Jurkat, Clone E6-1 (cell line): ENCODE measurements at regions not wholly inside any gene's neighbourhood (a gene's known extent, or its start where the extent isn't known, plus 50 kb on each side); places are given as distances from the start of the nearest gene placed in this dataset.
"Not testable (repeated sequence)": the region's sequence is repeated elsewhere in the genome, so short reads cannot be mapped to it uniquely, and the experiment has no call there.

Source experiments
- DNase-seq: peaks from one replicate; pipeline ENCODE4 v3.0.0-alpha.2; 2011; ENCODE audit warnings: low read depth, low spot score
- H3K4me3 ChIP-seq: 2 replicates; pipeline ENCODE4 v1.5.1; 2011; ENCODE audit warnings: mild to moderate bottlenecking, low read length, control low read depth, moderate library complexity

DNA sequence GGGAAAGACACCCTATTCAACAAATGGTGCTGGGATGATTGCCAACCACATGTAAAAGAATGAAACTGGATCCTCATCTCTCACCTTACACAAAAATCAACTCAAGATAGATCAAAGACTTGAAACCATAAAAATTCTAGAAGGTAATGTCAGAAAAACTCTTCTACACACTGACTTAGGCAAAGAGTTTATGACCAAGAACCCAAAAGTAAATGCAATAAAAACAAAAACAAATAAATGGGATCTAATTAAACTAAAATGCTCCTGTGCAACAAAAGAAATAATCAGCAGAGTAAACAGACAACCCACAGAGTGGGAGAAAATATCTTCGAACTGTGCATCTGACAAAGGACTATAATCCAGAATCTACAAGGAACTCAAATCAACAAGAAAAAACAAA lies 504.2 kb upstream of the MBL2 start:
- no peak for DNase-seq
- no peak overlapping the region for H3K4me3 ChIP-seq

DNA sequence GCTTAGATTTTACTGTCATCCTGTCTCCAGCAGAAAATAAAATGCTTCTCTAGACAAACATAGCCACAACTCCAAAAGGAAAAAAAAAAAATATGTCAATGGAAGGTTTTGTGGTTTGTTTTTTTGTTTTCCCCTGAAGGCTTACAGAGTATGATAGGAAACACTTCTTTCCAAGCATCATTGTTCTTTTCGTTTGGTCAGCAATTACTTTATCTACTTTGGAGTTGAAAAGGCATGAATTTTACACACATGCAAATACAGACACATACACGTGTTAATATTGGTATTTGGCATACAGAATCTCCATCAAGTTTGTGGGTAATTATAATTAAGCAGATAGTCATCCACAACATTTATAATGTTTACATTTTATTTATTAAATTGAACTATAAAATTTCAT lies 496.9 kb upstream of the MBL2 start:
- DNase-seq: no peak
- H3K4me3 ChIP-seq: no peak overlapping the region

DNA sequence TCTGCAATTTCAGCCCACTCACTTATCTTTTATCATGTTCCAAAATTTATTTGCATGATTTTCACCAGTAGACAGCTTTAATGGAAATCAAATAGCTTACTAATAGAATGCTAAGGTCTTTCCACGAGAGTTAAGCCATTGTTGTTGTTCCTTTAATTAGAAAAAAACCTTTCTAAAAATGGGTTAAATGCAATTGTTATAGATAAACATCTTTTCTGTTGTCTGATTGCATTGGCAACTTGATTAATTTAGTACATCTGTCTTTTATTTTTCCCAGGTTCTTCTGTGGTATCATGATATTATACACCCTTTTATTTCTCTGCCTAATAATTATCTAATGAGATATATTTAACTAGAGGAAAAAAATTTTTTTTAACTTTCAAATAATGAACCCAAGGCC lies 487.6 kb upstream of the MBL2 start:
- DNase-seq: no peak
- no peak overlapping the region for H3K4me3 ChIP-seq

DNA sequence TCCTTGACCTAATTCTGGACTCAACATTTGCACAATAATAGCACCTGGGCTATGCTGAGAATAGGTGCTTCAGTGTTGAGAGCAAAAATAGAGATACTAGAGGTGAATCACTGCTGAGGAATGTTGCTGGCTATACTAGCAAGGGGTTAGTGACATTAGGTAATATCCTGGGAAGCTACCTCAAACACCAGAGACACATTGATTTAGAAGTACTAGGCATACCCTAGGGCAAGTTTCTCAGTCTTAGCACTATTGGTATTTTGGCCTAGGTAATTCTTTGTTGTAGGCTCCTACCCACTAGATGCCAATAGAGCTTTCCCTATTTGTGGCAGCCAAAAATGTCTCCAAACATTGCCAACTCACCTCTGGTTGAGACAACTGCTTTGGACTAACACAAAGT lies 484.0 kb upstream of the MBL2 start:
- no peak overlapping the region for H3K4me3 ChIP-seq
- no peak for DNase-seq

DNA sequence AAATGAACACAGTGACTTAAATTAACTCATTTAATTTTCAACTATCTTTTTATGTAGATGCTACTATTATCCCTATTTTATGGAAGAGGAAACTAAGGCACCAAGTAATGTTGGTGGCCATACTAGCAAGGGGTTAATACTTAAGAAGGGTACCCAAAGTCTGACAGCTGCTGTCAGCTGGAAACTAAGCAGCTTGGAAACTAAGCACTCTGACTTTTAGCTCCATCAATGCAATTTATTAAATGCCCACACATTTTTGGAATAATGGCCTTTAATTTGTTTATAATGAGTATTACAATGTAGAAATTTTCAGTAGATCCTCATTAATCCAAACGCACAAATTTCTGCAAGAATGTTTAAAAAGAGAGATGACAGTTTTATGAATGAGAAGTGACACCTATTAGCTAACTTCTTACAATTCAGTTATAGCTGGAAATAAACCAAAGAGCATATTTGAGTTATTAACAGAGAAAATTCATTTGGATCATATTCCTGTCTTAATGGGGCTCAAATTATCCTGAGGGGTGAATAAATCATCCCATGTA lies 483.1 kb upstream of the MBL2 start:
- DNase-seq: no peak
- H3K4me3 ChIP-seq: no peak overlapping the region

DNA sequence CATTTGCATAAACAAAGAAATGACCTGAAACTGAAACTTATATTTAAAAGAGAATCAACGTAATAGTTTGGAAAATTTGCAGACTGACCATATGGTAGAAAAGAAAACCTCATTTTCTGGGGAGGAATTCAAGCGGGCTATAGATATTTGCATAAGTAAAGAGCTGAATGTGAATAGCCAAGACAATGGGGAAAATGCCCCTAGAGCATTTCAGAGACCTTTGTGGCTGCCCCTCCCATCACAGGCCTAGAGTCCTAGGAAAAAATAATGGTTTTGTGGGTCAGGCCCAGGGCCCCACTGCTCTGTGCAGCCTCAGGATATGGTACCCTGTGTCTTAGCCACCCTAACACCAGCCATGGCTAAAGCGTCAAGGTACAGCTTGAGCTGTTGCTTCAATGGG lies 480.6 kb upstream of the MBL2 start:
- no peak overlapping the region for H3K4me3 ChIP-seq
- DNase-seq: no peak

DNA sequence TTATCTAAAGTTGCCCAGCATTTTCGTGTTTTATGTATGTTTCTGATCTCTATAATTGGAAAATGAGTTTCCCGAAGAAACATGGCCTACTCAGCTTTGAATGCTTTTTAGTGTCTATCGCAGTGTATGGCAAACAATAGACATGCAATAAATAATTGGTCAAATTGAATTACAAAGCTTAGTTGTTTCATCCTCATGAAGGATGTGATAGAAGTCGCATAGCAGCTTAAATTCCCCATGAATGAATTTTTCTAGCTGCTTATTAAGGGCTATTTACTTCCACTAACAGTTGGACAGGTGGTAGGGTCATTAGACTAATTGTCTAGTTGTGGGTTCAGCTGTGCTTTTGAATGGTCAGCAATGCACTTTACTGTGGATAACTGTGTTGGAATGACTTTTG lies 467.3 kb upstream of the MBL2 start:
- no peak for DNase-seq
- H3K4me3 ChIP-seq: no peak overlapping the region

DNA sequence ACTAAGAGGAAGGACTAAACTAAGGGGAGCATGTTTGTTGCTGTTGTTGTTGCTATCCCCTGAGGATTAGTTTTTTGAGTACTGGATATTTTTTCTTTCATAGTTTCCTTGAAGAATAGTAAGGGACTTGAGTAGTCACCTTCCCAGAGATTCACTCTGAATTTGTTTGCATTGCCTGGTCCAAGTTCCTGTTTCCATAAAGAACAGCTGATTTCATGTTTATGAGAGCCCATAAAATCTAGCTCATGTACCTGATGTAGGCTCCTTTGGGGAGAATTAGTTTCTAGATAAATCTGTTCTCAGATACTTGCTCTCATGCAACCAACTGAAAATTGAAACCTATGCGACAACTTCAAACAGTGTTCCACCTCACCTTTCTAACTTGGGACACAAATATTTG lies 464.4 kb upstream of the MBL2 start:
- DNase-seq: no peak
- no peak overlapping the region for H3K4me3 ChIP-seq

DNA sequence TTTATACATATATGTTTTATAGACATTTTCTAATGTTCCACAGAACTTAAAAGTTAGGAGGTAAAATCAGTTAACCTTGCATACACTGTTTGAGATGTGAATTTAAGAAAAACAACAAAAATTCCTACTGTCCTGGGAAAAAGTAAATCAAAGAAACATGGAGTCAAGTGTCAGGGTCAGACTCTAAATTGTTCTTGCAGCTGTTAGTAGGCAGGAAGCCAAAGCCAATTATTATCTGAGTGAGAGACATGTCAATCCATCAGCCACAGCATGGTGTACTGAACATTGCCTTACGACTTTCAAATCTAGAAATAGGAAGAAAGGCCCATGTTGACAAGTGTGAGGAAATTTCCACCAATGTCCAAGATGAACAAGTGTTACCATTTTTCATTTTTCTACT lies 461.2 kb upstream of the MBL2 start:
- no peak overlapping the region for H3K4me3 ChIP-seq
- DNase-seq: no peak

DNA sequence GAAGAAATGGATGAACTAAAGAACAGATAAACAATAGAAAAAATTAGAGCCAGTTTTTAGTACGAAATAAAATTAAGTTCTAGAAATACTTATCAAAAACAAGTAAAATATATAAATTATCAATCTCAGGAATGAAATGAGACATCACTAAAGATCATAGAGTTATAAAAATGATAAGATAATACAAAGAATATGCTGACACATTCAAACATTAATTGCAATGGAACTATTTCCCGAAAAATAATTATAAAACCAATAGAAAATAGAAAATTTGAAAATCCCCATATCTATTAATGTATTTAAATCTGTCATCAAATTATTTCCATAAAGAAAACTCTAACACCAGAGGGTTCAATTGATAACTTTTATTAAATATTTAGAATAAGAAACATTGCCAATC lies 458.1 kb upstream of the MBL2 start:
- no peak for DNase-seq
- H3K4me3 ChIP-seq: no peak overlapping the region

DNA sequence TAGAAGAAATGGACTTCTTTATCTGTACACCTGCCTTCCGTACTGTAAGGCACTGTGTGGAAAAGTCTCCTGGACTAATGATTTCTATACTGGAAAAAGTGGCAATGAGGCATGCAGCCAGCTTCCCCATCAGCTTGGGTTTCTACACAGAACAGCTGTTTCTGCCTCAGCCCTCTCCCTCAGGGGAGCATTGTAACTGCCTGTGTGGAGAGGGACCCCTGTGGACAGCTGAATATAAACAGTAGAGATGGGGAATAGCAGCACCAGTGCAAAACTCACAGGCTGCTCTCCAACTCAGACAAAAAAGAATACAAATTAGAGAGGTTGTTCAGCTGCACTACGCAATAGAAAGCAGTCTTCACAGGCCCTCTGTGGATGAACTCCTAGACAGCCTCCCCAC lies 451.3 kb upstream of the MBL2 start:
- no peak overlapping the region for H3K4me3 ChIP-seq
- DNase-seq: no peak

DNA sequence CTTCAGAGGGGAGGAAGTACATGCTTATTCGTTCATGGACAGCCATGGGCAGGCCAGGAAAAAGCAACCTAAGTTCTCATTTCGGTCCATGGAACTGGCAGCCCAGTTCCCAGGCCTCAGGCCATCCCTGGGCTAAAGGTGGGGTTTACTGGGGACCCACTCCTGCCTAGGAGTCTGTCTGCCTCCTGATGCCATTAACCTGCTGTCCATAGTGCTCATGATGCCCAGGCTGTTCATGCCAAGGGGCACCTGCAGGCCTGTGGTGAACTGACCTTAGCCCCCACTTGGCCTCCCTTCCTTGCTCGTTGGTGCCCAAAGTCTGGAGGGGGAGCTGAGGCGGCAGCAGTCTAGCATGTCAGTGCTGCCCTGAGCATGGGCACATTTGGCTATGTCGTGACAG lies 450.2 kb upstream of the MBL2 start:
- DNase-seq: no peak
- H3K4me3 ChIP-seq: no peak overlapping the region

DNA sequence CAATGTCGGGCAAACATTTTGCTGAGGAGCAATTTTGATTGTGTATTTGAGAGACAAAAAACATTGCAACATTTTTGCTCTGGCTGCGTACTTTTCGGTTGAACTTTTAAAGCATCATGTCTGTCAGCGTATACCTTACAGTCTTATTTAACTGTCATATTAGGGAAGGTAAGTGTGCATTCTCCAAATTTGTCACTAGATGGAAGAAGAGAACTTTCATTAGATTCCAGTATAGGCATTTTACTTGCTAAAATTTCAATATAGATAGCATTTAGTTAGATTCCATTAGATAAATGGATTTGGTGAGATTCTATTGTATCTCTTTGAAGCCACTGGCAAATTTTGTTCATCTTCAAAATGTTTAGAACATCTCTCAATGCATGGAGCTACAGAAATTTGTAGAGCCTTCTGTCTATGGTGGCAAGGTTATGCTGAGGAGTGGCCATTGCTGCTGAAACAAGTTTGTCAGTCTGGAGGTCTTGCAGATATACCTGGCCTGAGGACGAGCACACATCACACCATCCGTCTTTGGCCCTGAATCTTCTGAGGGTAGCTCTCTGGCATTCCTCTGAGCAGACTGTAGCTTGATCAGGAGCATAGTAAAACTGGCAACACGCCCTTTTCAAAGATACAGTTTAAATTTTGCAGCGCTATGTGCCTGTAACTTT lies 437.5 kb upstream of the MBL2 start:
- DNase-seq: peak; percentile 3
- no peak overlapping the region for H3K4me3 ChIP-seq

DNA sequence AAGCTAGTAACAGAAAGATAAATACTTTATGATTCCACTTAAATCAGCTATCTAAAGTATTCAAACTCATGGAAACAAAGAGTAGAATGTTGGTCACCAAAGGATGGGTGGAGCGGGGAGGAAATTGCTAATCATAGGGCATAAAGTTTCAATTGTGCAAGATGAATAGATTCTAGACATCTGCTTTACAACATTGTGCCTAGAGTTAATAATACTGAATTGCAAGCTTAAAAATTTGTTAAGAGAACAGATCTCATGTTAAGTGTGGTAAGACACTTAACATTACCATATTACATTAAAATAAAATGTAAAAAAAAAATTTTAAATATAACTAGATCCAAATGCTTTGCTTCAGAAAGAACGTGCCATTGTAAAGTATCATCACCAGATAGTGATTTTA lies 411.1 kb upstream of the MBL2 start:
- DNase-seq: no peak
- no peak overlapping the region for H3K4me3 ChIP-seq

DNA sequence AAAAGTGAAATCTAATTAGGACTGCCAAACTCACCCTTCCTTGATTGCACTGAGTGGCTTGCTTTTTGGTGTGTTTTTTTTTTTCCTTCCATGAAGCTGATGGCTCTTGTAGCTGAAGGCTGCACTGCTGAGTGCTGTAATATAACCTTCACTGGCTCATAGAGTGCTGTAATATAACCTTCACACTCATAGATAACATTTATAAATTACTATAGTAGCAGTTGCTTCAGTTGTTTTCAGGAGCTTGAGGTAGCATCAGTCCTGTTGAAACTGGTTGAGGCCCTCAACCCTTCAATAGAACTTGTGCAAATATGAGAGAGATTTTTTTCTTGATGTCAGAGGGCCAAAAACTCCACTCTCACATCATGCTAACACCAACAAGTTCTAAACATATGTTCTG lies 404.9 kb upstream of the MBL2 start:
- H3K4me3 ChIP-seq: no peak overlapping the region
- DNase-seq: no peak

DNA sequence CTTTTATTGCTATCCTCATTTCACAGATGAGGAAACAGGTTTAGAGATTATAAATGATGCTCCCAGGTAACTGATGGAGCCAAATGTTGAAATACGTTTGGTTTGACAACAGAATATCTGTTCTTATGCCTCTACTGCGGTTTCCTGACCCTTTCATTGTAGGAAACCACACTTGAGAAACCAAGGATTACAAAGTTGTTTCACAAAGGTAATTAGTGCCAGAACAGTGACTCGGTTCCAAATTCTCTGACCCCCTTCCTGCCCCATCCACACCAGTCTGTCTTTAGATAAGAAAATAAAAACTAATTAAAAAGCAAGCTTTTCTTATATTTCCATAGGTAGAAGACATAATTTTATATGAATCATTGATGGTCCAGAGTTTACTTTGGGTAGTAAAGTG lies 393.7 kb upstream of the MBL2 start:
- DNase-seq: no peak
- no peak overlapping the region for H3K4me3 ChIP-seq

DNA sequence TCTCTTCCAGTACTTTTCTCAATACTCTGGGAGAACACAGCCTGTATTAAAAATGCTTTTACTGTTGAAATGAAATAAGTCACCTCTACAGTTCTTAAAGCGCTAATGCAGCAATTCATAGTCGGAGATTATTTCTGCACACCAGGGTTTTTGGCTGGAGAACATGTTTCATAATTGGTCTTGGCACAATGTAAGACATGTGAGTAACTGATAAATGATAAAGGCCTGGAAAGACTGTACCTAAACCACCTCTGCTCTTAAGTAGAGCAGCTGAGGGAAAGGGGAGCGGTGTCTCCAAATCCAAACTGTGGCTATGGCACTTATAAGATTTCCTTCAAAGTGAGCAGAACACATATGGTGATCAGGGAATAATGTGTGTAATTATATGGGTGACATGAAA lies 390.3 kb upstream of the MBL2 start:
- H3K4me3 ChIP-seq: no peak overlapping the region
- no peak for DNase-seq

DNA sequence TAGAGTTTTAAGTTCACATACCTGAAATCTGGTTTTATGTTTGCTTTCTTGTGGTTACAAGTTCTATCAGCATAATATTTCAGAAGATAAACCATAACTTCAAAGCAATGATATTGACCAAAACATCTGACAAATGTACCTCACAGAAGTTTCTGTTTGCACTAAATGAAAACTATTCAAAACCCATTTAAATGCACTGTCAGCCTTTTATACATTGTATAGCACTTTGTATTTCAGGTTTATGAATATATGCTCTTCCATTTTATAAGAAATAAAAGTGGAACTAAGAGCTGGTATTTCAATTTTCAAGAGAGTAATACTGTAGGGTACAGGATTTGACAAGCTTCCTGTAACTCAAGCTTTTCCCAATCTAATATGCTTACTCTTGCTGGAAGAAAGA lies 388.6 kb upstream of the MBL2 start:
- DNase-seq: no peak
- no peak overlapping the region for H3K4me3 ChIP-seq

DNA sequence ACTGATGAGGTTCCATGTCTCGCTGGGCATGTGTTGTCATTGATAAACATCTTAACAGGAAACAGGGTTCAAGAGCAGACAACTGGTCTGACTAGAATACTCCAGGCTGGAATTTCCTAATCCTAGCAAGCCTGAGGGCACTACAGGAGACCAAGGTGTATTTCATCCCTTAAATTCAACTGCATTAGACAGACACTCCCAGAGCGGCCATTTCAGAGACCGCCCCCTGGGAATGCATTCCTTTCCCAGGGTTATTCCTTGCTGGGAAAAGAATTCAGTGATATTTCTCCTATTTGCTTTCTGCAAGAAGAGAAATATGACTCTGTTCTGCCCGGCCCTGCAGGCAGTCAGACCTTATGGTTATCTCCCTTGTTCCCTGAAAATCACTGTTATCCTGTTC lies 383.1 kb upstream of the MBL2 start:
- DNase-seq: not testable (repeated sequence)

DNA sequence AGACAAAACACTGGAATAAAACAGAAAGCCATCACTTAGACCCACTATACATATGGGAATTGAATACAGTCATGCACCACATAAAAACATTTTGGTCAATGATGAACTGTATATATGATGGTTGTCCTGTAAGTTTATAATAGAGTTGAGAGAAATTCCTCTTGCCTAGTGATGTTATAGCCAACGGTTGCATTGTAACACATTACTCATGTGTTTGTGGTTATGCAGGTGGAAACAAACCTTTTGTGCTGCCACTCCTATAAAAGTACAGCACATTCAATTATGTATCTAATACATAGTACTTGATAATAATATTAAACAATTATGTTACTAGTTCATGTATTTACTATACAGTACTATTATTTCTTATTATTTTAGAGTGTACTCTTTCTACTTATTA lies 381.2 kb upstream of the MBL2 start:
- DNase-seq: no peak
- H3K4me3 ChIP-seq: no peak overlapping the region

More for the DNA sequence above, 383.1 kb upstream of the MBL2 start:
- not testable (repeated sequence) for H3K4me3 ChIP-seq

DNA sequence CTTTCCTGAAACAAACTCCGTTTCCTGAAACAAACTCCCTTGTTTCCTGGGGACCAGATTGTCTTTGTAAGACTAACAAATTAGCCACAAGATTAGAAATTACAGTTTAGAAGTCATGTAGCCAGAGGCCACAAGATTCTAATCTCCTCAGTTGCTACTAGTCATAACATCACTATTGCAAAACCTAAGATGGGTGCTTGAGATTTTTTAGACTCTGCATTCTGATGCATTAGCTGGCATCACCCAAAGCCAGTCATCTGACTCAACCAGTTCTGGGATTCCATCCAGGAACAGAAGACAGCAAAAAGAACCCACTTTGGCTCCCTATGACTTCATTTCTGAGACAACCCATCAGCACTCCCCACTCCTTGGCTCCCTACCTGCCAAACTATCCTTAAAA lies 367.9 kb upstream of the MBL2 start:
- DNase-seq: no peak
- no peak overlapping the region for H3K4me3 ChIP-seq

DNA sequence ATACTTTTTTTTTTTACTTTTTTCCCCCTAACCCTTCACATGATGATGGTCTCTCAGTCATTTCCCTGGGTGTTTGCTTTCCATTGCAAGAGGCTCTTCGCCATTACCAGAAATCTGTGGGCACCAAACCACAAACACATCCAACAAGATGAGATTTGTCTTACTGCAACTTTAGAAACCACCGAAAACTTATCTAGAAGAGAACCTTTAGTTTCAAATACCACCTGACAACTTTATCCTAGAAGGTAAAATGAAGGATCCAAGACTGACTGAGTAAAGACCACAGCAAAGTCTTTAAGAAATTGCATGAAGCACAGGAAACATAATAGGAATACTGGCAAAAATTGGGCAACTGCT lies 363.3 kb upstream of the MBL2 start:
- H3K4me3 ChIP-seq: no peak overlapping the region
- DNase-seq: no peak
